Tibial nerve (tissue), 4 donors: ENCODE measurements at regions not wholly inside any gene's neighbourhood (a gene's known extent, or its start where the extent isn't known, plus 50 kb on each side); places are given as distances from the start of the nearest gene placed in this dataset.

Experiments
- DNase-seq, 2 donors: peaks; one replicate each; pipeline ENCODE4 v3.0.0-alpha.2; 2019; ENCODE audit warnings: low spot score in 2 of 2
- H3K27ac ChIP-seq, 4 donors: fragments of 200-600 bp; sonication (generic) in 3 of 4; one replicate each; pipeline ENCODE4 v1.5.1; 2017 to 2019; ENCODE audit warnings: mild to moderate bottlenecking in 1 of 4
- H3K27me3 ChIP-seq, 2 donors: fragments of 200-600 bp; sonication (generic) in 1 of 2; one replicate each; pipeline versions ENCODE4 v1.5.1 to v1.6.0; 2017 to 2019
- H3K36me3 ChIP-seq, 3 donors: fragments of 200-600 bp; sonication (generic); one replicate each; pipeline ENCODE4 v1.5.1; 2018 to 2019
- H3K4me1 ChIP-seq, 4 donors: fragments of 200-600 bp; sonication (generic) in 3 of 4; one replicate each; pipeline ENCODE4 v1.5.1; 2017 to 2019
- H3K4me3 ChIP-seq, 4 donors: fragments of 200-600 bp; sonication (generic) in 3 of 4; one replicate each; pipeline ENCODE4 v1.5.1; 2017 to 2019; ENCODE audit warnings: mild to moderate bottlenecking in 1 of 4, moderate library complexity in 1 of 4
- H3K9me3 ChIP-seq, 4 donors: fragments of 200-600 bp; sonication (generic) in 3 of 4; one replicate each; pipeline ENCODE4 v1.5.1; 2017 to 2019
- EP300 ChIP-seq, 2 donors: sonication (generic); formaldehyde crosslinking; IDR thresholded peaks; one replicate each; pipeline ENCODE4 v1.6.1; 2017; ENCODE audit warnings: antibody characterized with exemption in 2 of 2, mild to moderate bottlenecking in 1 of 2
- POLR2A ChIP-seq, 2 donors: fragments of 450-650 bp; IDR thresholded peaks; one replicate each; pipeline ENCODE4 v1.6.1; 2017; ENCODE audit warnings: antibody characterized with exemption in 2 of 2, mild to moderate bottlenecking in 2 of 2, moderate library complexity in 2 of 2
- WGBS, 2 donors: methylation state at CpG; one replicate each; pipeline ENCODE4 v1.1.5; 2018; 5-methylcytosine and 5-hydroxymethylcytosine counted together
- TF ChIP-seq, protein P1 (sequence below), 5 experiments: fragments of 200-600 bp in 3 of 5; fragments of 450-650 bp in 2 of 5; sonication (generic) in 3 of 5; IDR thresholded peaks; one replicate each; pipeline ENCODE4 v1.5.1; 2016 to 2019; ENCODE audit warnings: antibody characterized with exemption in 5 of 5, mild to moderate bottlenecking in 3 of 5, moderate library complexity in 2 of 5

DNA sequence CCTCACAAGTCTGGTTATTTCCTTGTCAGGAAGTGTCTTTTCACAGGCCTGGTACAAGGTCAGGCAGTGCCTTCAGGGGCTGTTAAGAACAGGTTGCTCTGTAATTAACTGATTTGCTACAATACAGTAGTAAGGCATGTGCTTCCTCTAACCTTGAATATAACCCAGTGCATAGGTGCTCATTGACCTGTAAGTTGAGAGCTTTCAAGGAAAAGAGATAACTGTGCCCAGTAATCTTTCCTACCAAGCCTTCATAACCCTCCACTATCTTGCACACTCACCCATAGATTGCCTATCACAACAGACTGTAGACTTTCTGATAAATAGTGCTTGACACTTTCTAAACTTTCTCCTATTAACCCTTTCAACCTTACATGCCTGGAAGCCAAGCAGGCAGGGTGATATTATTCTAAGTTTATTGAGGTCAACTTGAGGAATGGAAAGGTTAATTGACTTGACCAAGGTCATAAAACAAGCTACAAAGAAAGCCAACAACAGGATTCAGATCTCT lies 148.1 kb downstream of the PPARGC1A start:
- no peak for TF ChIP-seq POLR2A (IDR thresholded peaks at IDR 0.05)
- Histone ChIP-seq H3K36me3 (no peaks in the 10 kb centered on the region), H3K27ac (no peak overlapping the region), H3K27me3 (no peaks in the 10 kb centered on the region), H3K4me3 (no peak overlapping the region), H3K4me1 (no peaks in the 10 kb centered on the region), H3K9me3 (no peaks in the 10 kb centered on the region)
- no peak for DNase-seq

DNA sequence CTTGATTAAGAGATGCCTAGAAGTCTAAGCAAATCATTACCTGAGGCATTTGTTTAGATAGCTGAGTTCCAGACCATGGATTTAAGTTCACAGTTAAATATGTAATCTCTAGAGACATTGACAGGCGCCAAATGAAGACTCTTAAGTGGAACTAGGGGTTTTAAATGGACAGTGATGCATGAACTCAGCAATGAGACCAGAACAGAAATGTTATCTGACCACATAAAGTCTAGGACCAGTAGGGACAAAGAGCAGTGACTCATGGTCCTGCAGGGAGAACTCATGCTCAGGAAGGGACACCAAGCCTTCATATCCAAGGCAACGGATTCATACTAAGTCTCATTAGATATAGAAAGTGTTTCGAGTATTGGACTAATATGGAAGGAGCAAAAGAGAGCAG lies 152.3 kb downstream of the PPARGC1A start:
- Histone ChIP-seq H3K36me3 (no peaks in the 10 kb centered on the region), H3K27me3 (no peaks in the 10 kb centered on the region), H3K9me3 (no peaks in the 10 kb centered on the region), H3K4me1 (no peaks in the 10 kb centered on the region), H3K27ac (no peak overlapping the region), H3K4me3 (no peak overlapping the region)
- TF ChIP-seq, protein P1, sequence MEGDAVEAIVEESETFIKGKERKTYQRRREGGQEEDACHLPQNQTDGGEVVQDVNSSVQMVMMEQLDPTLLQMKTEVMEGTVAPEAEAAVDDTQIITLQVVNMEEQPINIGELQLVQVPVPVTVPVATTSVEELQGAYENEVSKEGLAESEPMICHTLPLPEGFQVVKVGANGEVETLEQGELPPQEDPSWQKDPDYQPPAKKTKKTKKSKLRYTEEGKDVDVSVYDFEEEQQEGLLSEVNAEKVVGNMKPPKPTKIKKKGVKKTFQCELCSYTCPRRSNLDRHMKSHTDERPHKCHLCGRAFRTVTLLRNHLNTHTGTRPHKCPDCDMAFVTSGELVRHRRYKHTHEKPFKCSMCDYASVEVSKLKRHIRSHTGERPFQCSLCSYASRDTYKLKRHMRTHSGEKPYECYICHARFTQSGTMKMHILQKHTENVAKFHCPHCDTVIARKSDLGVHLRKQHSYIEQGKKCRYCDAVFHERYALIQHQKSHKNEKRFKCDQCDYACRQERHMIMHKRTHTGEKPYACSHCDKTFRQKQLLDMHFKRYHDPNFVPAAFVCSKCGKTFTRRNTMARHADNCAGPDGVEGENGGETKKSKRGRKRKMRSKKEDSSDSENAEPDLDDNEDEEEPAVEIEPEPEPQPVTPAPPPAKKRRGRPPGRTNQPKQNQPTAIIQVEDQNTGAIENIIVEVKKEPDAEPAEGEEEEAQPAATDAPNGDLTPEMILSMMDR (IDR thresholded peaks at IDR 0.05), result no peak
- TF ChIP-seq EP300 (IDR thresholded peaks at IDR 0.05), result no peak
- no peak for TF ChIP-seq POLR2A (IDR thresholded peaks at IDR 0.05)
- no peak for DNase-seq
- WGBS, 2 donors, result 78 to 93% methylated on average over 2 to 3 of the region's 3 CpGs

DNA sequence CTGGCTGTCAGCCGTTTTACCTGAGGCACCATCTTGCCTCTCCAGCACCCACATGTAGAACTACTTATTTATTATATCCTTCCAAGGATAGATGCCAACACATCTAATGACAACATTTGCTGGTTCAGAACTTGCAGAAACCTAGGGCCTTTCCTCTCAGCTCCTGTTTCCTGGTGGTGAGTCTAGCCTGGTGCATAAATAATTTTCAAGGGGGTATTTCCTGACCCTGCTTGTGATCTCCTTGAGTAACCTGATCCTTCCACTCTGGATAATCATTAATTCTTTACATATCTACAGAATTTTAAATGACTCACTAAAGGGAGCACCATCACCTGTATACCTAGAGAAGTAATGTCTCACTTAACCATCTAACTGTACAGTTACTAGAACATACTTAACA lies 153.4 kb downstream of the PPARGC1A start:
- DNase-seq, result no peak
- H3K4me1 ChIP-seq, result no peaks in the 10 kb centered on the region
- H3K4me3 ChIP-seq, result no peak overlapping the region
- no peak overlapping the region for H3K27ac ChIP-seq
- TF ChIP-seq, protein P1 (IDR thresholded peaks at IDR 0.05), result no peak
- TF ChIP-seq EP300 (IDR thresholded peaks at IDR 0.05) (no peak), POLR2A (IDR thresholded peaks at IDR 0.05) (no peak)
- WGBS, 2 donors, result 84 to 88% methylated on average over 1 of the region's 1 CpG
- no peaks in the 10 kb centered on the region for H3K36me3 ChIP-seq
- no peaks in the 10 kb centered on the region for H3K27me3 ChIP-seq
- H3K9me3 ChIP-seq, result no peaks in the 10 kb centered on the region

DNA sequence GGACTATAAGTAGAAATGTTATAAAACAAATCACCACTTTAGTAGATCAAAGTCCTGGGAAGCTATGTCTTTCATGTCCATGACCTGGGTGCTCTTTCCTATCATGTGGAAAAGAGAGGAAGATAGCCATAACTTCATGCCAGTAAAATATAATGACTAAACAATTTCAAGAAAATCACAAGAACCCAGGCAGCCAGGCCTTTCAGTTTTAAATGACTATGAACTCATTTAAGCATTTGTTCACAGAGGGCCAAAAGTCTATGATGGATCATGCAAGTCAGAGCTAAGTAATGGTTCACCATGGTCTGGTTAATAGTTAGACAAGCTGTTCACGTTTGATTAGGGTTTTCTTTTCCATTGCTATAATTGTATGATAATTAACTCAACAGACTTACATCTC lies 155.8 kb downstream of the PPARGC1A start:
- H3K27ac ChIP-seq, result no peak overlapping the region
- DNase-seq, result no peak
- WGBS, 2 donors, result 57 to 58% methylated on average over 1 of the region's 1 CpG
- H3K4me1 ChIP-seq, result no peaks in the 10 kb centered on the region
- no peaks in the 10 kb centered on the region for H3K9me3 ChIP-seq
- no peak overlapping the region for H3K4me3 ChIP-seq
- H3K27me3 ChIP-seq, result no peaks in the 10 kb centered on the region
- TF ChIP-seq EP300 (IDR thresholded peaks at IDR 0.05) (no peak), POLR2A (IDR thresholded peaks at IDR 0.05) (no peak)
- TF ChIP-seq, protein P1 (IDR thresholded peaks at IDR 0.05), result no peak
- H3K36me3 ChIP-seq, result no peaks in the 10 kb centered on the region

DNA sequence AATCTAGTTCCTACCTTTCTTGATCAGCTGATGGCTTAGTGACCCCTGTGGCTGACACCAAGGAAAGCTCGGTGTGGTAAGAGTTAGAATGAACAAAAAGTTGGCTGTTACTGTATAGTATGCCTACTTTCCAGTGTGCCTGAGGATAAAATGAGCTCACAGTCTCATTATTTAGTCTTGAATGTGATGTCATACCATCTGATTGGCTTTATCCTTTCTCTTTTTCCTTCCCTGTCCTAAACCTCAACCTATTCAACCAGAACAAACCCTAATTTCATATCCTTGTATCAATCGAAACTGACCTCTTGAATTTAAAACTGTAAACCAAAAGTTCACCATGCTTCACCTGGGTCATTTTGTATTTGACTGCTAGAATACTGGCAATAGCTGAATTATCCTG lies 156.4 kb downstream of the PPARGC1A start:
- Histone ChIP-seq H3K4me3 (no peak overlapping the region), H3K36me3 (no peaks in the 10 kb centered on the region), H3K4me1 (no peaks in the 10 kb centered on the region), H3K27me3 (no peaks in the 10 kb centered on the region), H3K27ac (no peak overlapping the region), H3K9me3 (no peaks in the 10 kb centered on the region)
- 55% methylated on average over 2 of the region's 2 CpGs for WGBS, 2 donors
- DNase-seq, result no peak
- TF ChIP-seq POLR2A (IDR thresholded peaks at IDR 0.05) (no peak), EP300 (IDR thresholded peaks at IDR 0.05) (no peak)
- TF ChIP-seq, protein P1 (IDR thresholded peaks at IDR 0.05), result no peak

DNA sequence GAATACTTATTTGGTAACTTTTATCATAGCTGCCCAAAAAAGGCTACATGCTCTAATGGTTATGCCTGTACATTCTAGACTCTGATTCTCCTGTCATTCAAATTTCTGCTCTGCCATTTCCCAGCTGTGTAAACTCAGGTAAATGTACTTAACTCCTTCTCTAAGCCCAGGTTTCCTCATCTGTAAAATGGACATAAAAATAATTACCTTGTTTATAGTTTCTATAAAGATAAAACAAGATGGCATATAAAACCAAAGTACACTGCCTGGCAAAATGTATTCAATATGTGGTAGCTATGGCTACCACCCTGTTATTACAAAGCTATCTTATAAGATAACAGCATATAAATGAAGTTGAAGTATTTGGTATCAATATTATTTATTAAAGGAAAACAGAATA lies 158.8 kb downstream of the PPARGC1A start:
- H3K9me3 ChIP-seq, result no peaks in the 10 kb centered on the region
- H3K4me3 ChIP-seq, result no peak overlapping the region
- H3K27me3 ChIP-seq, result no peaks in the 10 kb centered on the region
- no peak for DNase-seq
- no peak overlapping the region for H3K27ac ChIP-seq
- no peaks in the 10 kb centered on the region for H3K36me3 ChIP-seq
- H3K4me1 ChIP-seq, result no peaks in the 10 kb centered on the region
- TF ChIP-seq POLR2A (IDR thresholded peaks at IDR 0.05) (no peak), EP300 (IDR thresholded peaks at IDR 0.05) (no peak)
- TF ChIP-seq, protein P1 (IDR thresholded peaks at IDR 0.05), result no peak
